ENCODE measurements at regions not wholly inside any gene's neighbourhood (a gene's known extent, or its start where the extent isn't known, plus 50 kb on each side); places are given as distances from the start of the nearest gene placed in this dataset.

- Histone ChIP-seq H3K79me1 (ENCODE audit: low read depth, low read length) (no peaks in the 10 kb centered on the region), H3K4me1 (ENCODE audit: control insufficient read depth in 2 of 2, insufficient read depth in 1 of 2, low read depth in 1 of 2, low read length in 2 of 2) (peaks cover 2 to 9% of the 10 kb centered on the region in 2 donors), H2BK5ac (ENCODE audit: low read length) (no peak overlapping the region), H2AFZ (ENCODE audit: low read length) (peak overlapping the region; percentile 32), H3K27me3 (ENCODE audit: control insufficient read depth in 3 of 3, insufficient read depth in 3 of 3, low read depth in 1 of 3, low read length in 3 of 3) (no peaks in the 10 kb centered on the region), H2BK120ac (ENCODE audit: low read depth, low read length) (no peak overlapping the region), H3K4me3 (ENCODE audit: low read length in 2 of 2) (no peak overlapping the region), H3K9me3 (replicated peaks in 1 of 2; ENCODE audit: control insufficient read depth in 2 of 2, insufficient read depth in 1 of 2, low read depth in 1 of 2, low read length in 2 of 2) (peaks cover 0 to 5% of the 10 kb centered on the region in 2 donors), H3K36me3 (replicated peaks in 1 of 2; ENCODE audit: control insufficient read depth in 2 of 2, insufficient read depth in 2 of 2, low read length in 2 of 2) (no peaks in the 10 kb centered on the region), H3K4ac (ENCODE audit: low read length) (no peak overlapping the region), H2AK5ac (ENCODE audit: low read depth, low read length) (no peak overlapping the region), H2BK15ac (ENCODE audit: low read length) (no peak overlapping the region), H3K4me2 (ENCODE audit: insufficient read depth, low read length, poor library complexity, severe bottlenecking) (no peak overlapping the region), H3K23ac (ENCODE audit: low read depth, low read length, poor library complexity) (no peak overlapping the region), H3K14ac (ENCODE audit: low read length) (no peak overlapping the region), H4K91ac (ENCODE audit: low read depth, low read length, poor library complexity) (no peak overlapping the region), H3K27ac (replicated peaks; ENCODE audit: low read length) (no peak overlapping the region), H3K9ac (ENCODE audit: low read depth, low read length, poor library complexity) (no peak overlapping the region), H3K18ac (ENCODE audit: low read length) (no peak overlapping the region), H2BK12ac (ENCODE audit: low read length) (no peak overlapping the region), H4K8ac (ENCODE audit: low read depth, low read length) (no peak overlapping the region)
- no peak for DNase-seq (ENCODE audit: low spot score)
- no CpG with 5 or more reads among the region's 2 CpGs for WGBS, 2 donors (ENCODE audit: extremely low coverage in 2 of 2, insufficient read length in 2 of 2, insufficient replicate concordance in 1 of 2)
Measured at GRCh38 chr3:66722675-66723074, 221.9 kb upstream of the LRIG1 start.

DNA sequence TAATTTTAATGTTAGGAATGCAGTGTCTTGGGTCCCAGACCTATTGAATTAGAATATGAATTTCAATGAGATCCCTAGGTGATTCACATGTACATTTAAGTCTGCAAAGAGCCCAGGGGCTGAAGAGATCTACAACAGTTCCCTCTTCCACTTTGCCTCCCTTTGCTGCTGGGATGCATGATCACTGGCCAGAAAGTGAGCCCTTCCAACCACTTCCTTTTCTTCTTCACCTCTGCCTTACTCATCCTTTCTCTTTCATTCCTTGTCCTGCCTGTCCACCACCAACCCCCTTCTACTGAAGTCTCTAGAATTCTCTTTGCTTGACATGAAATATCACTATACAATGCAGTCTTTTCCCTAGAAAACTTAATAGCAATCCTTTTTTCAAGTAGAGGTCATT lies 222.4 kb upstream of the LRIG1 start:
- no peak overlapping the region for H3K18ac ChIP-seq (ENCODE audit: low read length)
- H3K9ac ChIP-seq (ENCODE audit: low read depth, low read length, poor library complexity): no peak overlapping the region
- H3K4ac ChIP-seq (ENCODE audit: low read length): no peak overlapping the region
- H3K27me3 ChIP-seq (ENCODE audit: control insufficient read depth in 3 of 3, insufficient read depth in 3 of 3, low read depth in 1 of 3, low read length in 3 of 3): no peaks in the 10 kb centered on the region
- no peak overlapping the region for H3K14ac ChIP-seq (ENCODE audit: low read length)
- no peaks in the 10 kb centered on the region for H3K36me3 ChIP-seq (replicated peaks in 1 of 2; ENCODE audit: control insufficient read depth in 2 of 2, insufficient read depth in 2 of 2, low read length in 2 of 2)
- no peak overlapping the region for H3K4me3 ChIP-seq (ENCODE audit: low read length in 2 of 2)
- no peaks in the 10 kb centered on the region for H3K79me1 ChIP-seq (ENCODE audit: low read depth, low read length)
- H2BK5ac ChIP-seq (ENCODE audit: low read length): no peak overlapping the region
- H2BK120ac ChIP-seq (ENCODE audit: low read depth, low read length): no peak overlapping the region
- no peak overlapping the region for H3K4me2 ChIP-seq (ENCODE audit: insufficient read depth, low read length, poor library complexity, severe bottlenecking)
- H2AK5ac ChIP-seq (ENCODE audit: low read depth, low read length): no peak overlapping the region
- no peak overlapping the region for H3K27ac ChIP-seq (replicated peaks; ENCODE audit: low read length)
- no peak overlapping the region for H4K8ac ChIP-seq (ENCODE audit: low read depth, low read length)
- H4K91ac ChIP-seq (ENCODE audit: low read depth, low read length, poor library complexity): no peak overlapping the region
- H3K9me3 ChIP-seq (replicated peaks in 1 of 2; ENCODE audit: control insufficient read depth in 2 of 2, insufficient read depth in 1 of 2, low read depth in 1 of 2, low read length in 2 of 2): peaks cover 0 to 5% of the 10 kb centered on the region in 2 donors
- H3K4me1 ChIP-seq (ENCODE audit: control insufficient read depth in 2 of 2, insufficient read depth in 1 of 2, low read depth in 1 of 2, low read length in 2 of 2): peaks cover 2 to 9% of the 10 kb centered on the region in 2 donors
- no peak overlapping the region for H2BK15ac ChIP-seq (ENCODE audit: low read length)
- H2AFZ ChIP-seq (ENCODE audit: low read length): peak overlapping the region; percentile 8
- no peak overlapping the region for H2BK12ac ChIP-seq (ENCODE audit: low read length)
- no peak overlapping the region for H3K23ac ChIP-seq (ENCODE audit: low read depth, low read length, poor library complexity)
- no peak for DNase-seq (ENCODE audit: low spot score)

GRCh38 chr3:66729687-66730393 lies 229.0 kb upstream of the LRIG1 start:
- no peak overlapping the region for H2BK5ac ChIP-seq (ENCODE audit: low read length)
- no peak overlapping the region for H3K4me2 ChIP-seq (ENCODE audit: insufficient read depth, low read length, poor library complexity, severe bottlenecking)
- H2AK5ac ChIP-seq (ENCODE audit: low read depth, low read length): no peak overlapping the region
- WGBS, 2 donors (ENCODE audit: extremely low coverage in 2 of 2, insufficient read length in 2 of 2, insufficient replicate concordance in 1 of 2): no CpG with 5 or more reads among the region's 2 CpGs
- H2BK120ac ChIP-seq (ENCODE audit: low read depth, low read length): no peak overlapping the region
- H4K91ac ChIP-seq (ENCODE audit: low read depth, low read length, poor library complexity): no peak overlapping the region
- H3K4me3 ChIP-seq (ENCODE audit: low read length in 2 of 2): no peak overlapping the region
- no peaks in the 10 kb centered on the region for H3K27me3 ChIP-seq (ENCODE audit: control insufficient read depth in 3 of 3, insufficient read depth in 3 of 3, low read depth in 1 of 3, low read length in 3 of 3)
- no peak overlapping the region for H3K4ac ChIP-seq (ENCODE audit: low read length)
- no peak for DNase-seq (ENCODE audit: low spot score)
- no peak overlapping the region for H3K9ac ChIP-seq (ENCODE audit: low read depth, low read length, poor library complexity)
- no peak overlapping the region for H2BK15ac ChIP-seq (ENCODE audit: low read length)
- no peak overlapping the region for H3K27ac ChIP-seq (replicated peaks; ENCODE audit: low read length)
- H3K9me3 ChIP-seq (replicated peaks in 1 of 2; ENCODE audit: control insufficient read depth in 2 of 2, insufficient read depth in 1 of 2, low read depth in 1 of 2, low read length in 2 of 2): no peaks in the 10 kb centered on the region
- H3K79me1 ChIP-seq (ENCODE audit: low read depth, low read length): no peaks in the 10 kb centered on the region
- no peak overlapping the region for H3K23ac ChIP-seq (ENCODE audit: low read depth, low read length, poor library complexity)
- H3K14ac ChIP-seq (ENCODE audit: low read length): no peak overlapping the region
- no peak overlapping the region for H2BK12ac ChIP-seq (ENCODE audit: low read length)
- H2AFZ ChIP-seq (ENCODE audit: low read length): no peak overlapping the region
- H3K36me3 ChIP-seq (replicated peaks in 1 of 2; ENCODE audit: control insufficient read depth in 2 of 2, insufficient read depth in 2 of 2, low read length in 2 of 2): no peaks in the 10 kb centered on the region
- peaks cover 0 to 1% of the 10 kb centered on the region in 2 donors for H3K4me1 ChIP-seq (ENCODE audit: control insufficient read depth in 2 of 2, insufficient read depth in 1 of 2, low read depth in 1 of 2, low read length in 2 of 2)
- no peak overlapping the region for H3K18ac ChIP-seq (ENCODE audit: low read length)
- H4K8ac ChIP-seq (ENCODE audit: low read depth, low read length): no peak overlapping the region

- Histone ChIP-seq H3K27ac (replicated peaks; ENCODE audit: low read length) (no peak overlapping the region), H3K4me3 (ENCODE audit: low read length in 2 of 2) (no peak overlapping the region), H3K9ac (ENCODE audit: low read depth, low read length, poor library complexity) (no peak overlapping the region), H4K91ac (ENCODE audit: low read depth, low read length, poor library complexity) (no peak overlapping the region), H2AK5ac (ENCODE audit: low read depth, low read length) (no peak overlapping the region), H3K23ac (ENCODE audit: low read depth, low read length, poor library complexity) (no peak overlapping the region), H2BK5ac (ENCODE audit: low read length) (no peak overlapping the region), H3K27me3 (ENCODE audit: control insufficient read depth in 3 of 3, insufficient read depth in 3 of 3, low read depth in 1 of 3, low read length in 3 of 3) (no peaks in the 10 kb centered on the region), H2BK120ac (ENCODE audit: low read depth, low read length) (no peak overlapping the region), H3K4me1 (ENCODE audit: control insufficient read depth in 2 of 2, insufficient read depth in 1 of 2, low read depth in 1 of 2, low read length in 2 of 2) (no peaks in the 10 kb centered on the region), H3K79me1 (ENCODE audit: low read depth, low read length) (no peaks in the 10 kb centered on the region), H2AFZ (ENCODE audit: low read length) (no peak overlapping the region), H3K14ac (ENCODE audit: low read length) (no peak overlapping the region), H4K8ac (ENCODE audit: low read depth, low read length) (no peak overlapping the region), H2BK12ac (ENCODE audit: low read length) (no peak overlapping the region), H3K4ac (ENCODE audit: low read length) (no peak overlapping the region), H2BK15ac (ENCODE audit: low read length) (no peak overlapping the region), H3K9me3 (replicated peaks in 1 of 2; ENCODE audit: control insufficient read depth in 2 of 2, insufficient read depth in 1 of 2, low read depth in 1 of 2, low read length in 2 of 2) (no peaks in the 10 kb centered on the region), H3K36me3 (replicated peaks in 1 of 2; ENCODE audit: control insufficient read depth in 2 of 2, insufficient read depth in 2 of 2, low read length in 2 of 2) (no peaks in the 10 kb centered on the region), H3K18ac (ENCODE audit: low read length) (no peak overlapping the region), H3K4me2 (ENCODE audit: insufficient read depth, low read length, poor library complexity, severe bottlenecking) (no peak overlapping the region)
- DNase-seq (ENCODE audit: low spot score): no peak
- WGBS, 2 donors (ENCODE audit: extremely low coverage in 2 of 2, insufficient read length in 2 of 2, insufficient replicate concordance in 1 of 2): no CpG with 5 or more reads among the region's 7 CpGs
Measured at GRCh38 chr3:66738625-66739365, 238.0 kb upstream of the LRIG1 start.

Data from neuronal stem cell (in vitro differentiated cells).